Type B pancreatic cell (in vitro differentiated cells): ENCODE measurements at regions not wholly inside any gene's neighbourhood (a gene's known extent, or its start where the extent isn't known, plus 50 kb on each side); places are given as distances from the start of the nearest gene placed in this dataset.
A peak's percentile ranks its signal among the peaks of the same experiment; 100 is the strongest.

Experiments
- DNase-seq: peaks from one replicate; pipeline ENCODE4 v3.0.0; 2021; ENCODE audit warnings: mixed read lengths; ENCODE audit not compliant: unreplicated experiment; ENCODE audit errors: extremely low spot score
- H3K27ac Mint-ChIP-seq: 2 replicates; pipeline ENCODE4 v1.8.0; 2021; ENCODE audit warnings: mild to moderate bottlenecking, mixed read lengths
- H3K27me3 Mint-ChIP-seq: 2 replicates; pipeline ENCODE4 v1.8.0; 2021; ENCODE audit warnings: mixed read lengths
- H3K36me3 Mint-ChIP-seq: 2 replicates; pipeline ENCODE4 v1.8.0; 2021; ENCODE audit warnings: mixed read lengths
- H3K4me1 Mint-ChIP-seq: one replicate; pipeline ENCODE4 v1.8.0; 2021; ENCODE audit warnings: mixed read lengths; ENCODE audit not compliant: unreplicated experiment
- H3K4me3 Mint-ChIP-seq: 2 replicates; pipeline ENCODE4 v1.8.0; 2021; ENCODE audit warnings: mild to moderate bottlenecking, mixed read lengths
- H3K9me3 Mint-ChIP-seq: 2 replicates; pipeline ENCODE4 v1.8.0; 2021; ENCODE audit warnings: mixed read lengths
- CTCF ChIP-seq: fragments of 200-600 bp; sonication (generic); conservative IDR thresholded peaks from 2 replicates; pipeline ENCODE4 v1.5.0; 2021; ENCODE audit warnings: antibody characterized with exemption, mild to moderate bottlenecking

- TF ChIP-seq CTCF, result no peak
Measured at GRCh38 chr2:238502088-238502810, 75.5 kb downstream of the ASB1 start.

GRCh38 chr2:238502956-238503791 lies 76.4 kb downstream of the ASB1 start:
- H3K9me3 Mint-ChIP-seq, result no peaks in the 10 kb centered on the region
- TF ChIP-seq CTCF, result no peak
- H3K27me3 Mint-ChIP-seq, result peaks cover 5% of the 10 kb centered on the region
- H3K4me3 Mint-ChIP-seq, result no peak overlapping the region
- DNase-seq, result peak; percentile 54
- H3K27ac Mint-ChIP-seq, result no peak overlapping the region
- H3K4me1 Mint-ChIP-seq, result peaks cover 14% of the 10 kb centered on the region
- H3K36me3 Mint-ChIP-seq, result no peaks in the 10 kb centered on the region

More at GRCh38 chr2:238502088-238502810, 75.5 kb downstream of the ASB1 start:
- peak; percentile 25 for DNase-seq
- Mint-ChIP-seq H3K4me1 (peaks cover 8% of the 10 kb centered on the region), H3K4me3 (no peak overlapping the region), H3K36me3 (no peaks in the 10 kb centered on the region), H3K27me3 (no peaks in the 10 kb centered on the region), H3K9me3 (no peaks in the 10 kb centered on the region), H3K27ac (peak overlapping the region; percentile 6)

- H3K27ac Mint-ChIP-seq, result no peak overlapping the region
- no peaks in the 10 kb centered on the region for H3K9me3 Mint-ChIP-seq
- peak; percentile 64 for DNase-seq
- no peaks in the 10 kb centered on the region for H3K36me3 Mint-ChIP-seq
- no peak overlapping the region for H3K4me3 Mint-ChIP-seq
- peaks cover 5% of the 10 kb centered on the region for H3K27me3 Mint-ChIP-seq
- no peak for TF ChIP-seq CTCF
- H3K4me1 Mint-ChIP-seq, result peaks cover 23% of the 10 kb centered on the region
Measured at GRCh38 chr2:238504181-238504931, 77.6 kb downstream of the ASB1 start.

GRCh38 chr2:238505119-238505891 lies 78.6 kb downstream of the ASB1 start:
- peaks cover 27% of the 10 kb centered on the region for H3K4me1 Mint-ChIP-seq
- H3K27ac Mint-ChIP-seq, result no peak overlapping the region
- no peaks in the 10 kb centered on the region for H3K36me3 Mint-ChIP-seq
- H3K9me3 Mint-ChIP-seq, result no peaks in the 10 kb centered on the region
- DNase-seq, result peak; percentile 45
- H3K27me3 Mint-ChIP-seq, result peaks cover 5% of the 10 kb centered on the region
- no peak overlapping the region for H3K4me3 Mint-ChIP-seq
- no peak for TF ChIP-seq CTCF

GRCh38 chr2:238505892-238506280 lies 79.2 kb downstream of the ASB1 start:
- DNase-seq, result no peak
- Mint-ChIP-seq H3K9me3 (no peaks in the 10 kb centered on the region), H3K36me3 (no peaks in the 10 kb centered on the region), H3K4me1 (peaks cover 31% of the 10 kb centered on the region), H3K27me3 (peaks cover 5% of the 10 kb centered on the region), H3K4me3 (no peak overlapping the region), H3K27ac (no peak overlapping the region)
- no peak for TF ChIP-seq CTCF
